ENCODE measurements at regions not wholly inside any gene's neighbourhood (a gene's known extent, or its start where the extent isn't known, plus 50 kb on each side); places are given as distances from the start of the nearest gene placed in this dataset.

GRCh38 chr21:19969156-19969555 lies 1029.1 kb upstream of the NCAM2 start:
- TF ChIP-seq YY1 (IDR thresholded peaks at IDR 0.05; ENCODE audit: insufficient read depth, insufficient read length): no peak
- no peak for TF ChIP-seq ZNF274 (IDR thresholded peaks at IDR 0.05; ENCODE audit: low read depth, low read length)
- TF ChIP-seq SUZ12 (IDR thresholded peaks at IDR 0.05; ENCODE audit: extremely low read depth, insufficient read depth, insufficient read length): no peak

Measured in NT2/D1 (cell line).